Immature natural killer cell (primary cell): ENCODE measurements at regions not wholly inside any gene's neighbourhood (a gene's known extent, or its start where the extent isn't known, plus 50 kb on each side); places are given as distances from the start of the nearest gene placed in this dataset.

Experiments used
- DNase-seq, 3 donors: peaks; one replicate each; pipeline ENCODE4 v3.0.0; 2022; ENCODE audit warnings: mixed read lengths in 1 of 3
- H3K27ac Mint-ChIP-seq, 6 donors: one replicate each; pipeline ENCODE4 v1.8.0; 2020; ENCODE audit warnings: mixed read lengths in 6 of 6, mild to moderate bottlenecking in 5 of 6, inconsistent platforms in 4 of 6, moderate library complexity in 3 of 6
- H3K27me3 Mint-ChIP-seq, 3 donors: one replicate each; pipeline ENCODE4 v1.8.0; 2020 to 2021; ENCODE audit warnings: low read depth in 3 of 3, mild to moderate bottlenecking in 3 of 3, mixed read lengths in 3 of 3, moderate library complexity in 3 of 3, inconsistent platforms in 1 of 3
- H3K36me3 Mint-ChIP-seq, 3 donors: one replicate each; pipeline ENCODE4 v1.8.0; 2020; ENCODE audit warnings: mixed read lengths in 3 of 3, inconsistent platforms in 2 of 3, mild to moderate bottlenecking in 2 of 3
- H3K4me1 Mint-ChIP-seq, 2 donors: one replicate each; pipeline ENCODE4 v1.8.0; 2020; ENCODE audit warnings: inconsistent platforms in 2 of 2, mild to moderate bottlenecking in 2 of 2, mixed read lengths in 2 of 2, moderate library complexity in 1 of 2
- H3K4me3 Mint-ChIP-seq, 5 donors: one replicate each; pipeline ENCODE4 v1.8.0; 2020; ENCODE audit warnings: mild to moderate bottlenecking in 5 of 5, mixed read lengths in 5 of 5, inconsistent platforms in 3 of 5, moderate library complexity in 3 of 5
- H3K9me3 Mint-ChIP-seq, 6 donors: one replicate each; pipeline ENCODE4 v1.8.0; 2020; ENCODE audit warnings: mild to moderate bottlenecking in 6 of 6, mixed read lengths in 6 of 6, inconsistent platforms in 4 of 6, moderate library complexity in 3 of 6

DNA sequence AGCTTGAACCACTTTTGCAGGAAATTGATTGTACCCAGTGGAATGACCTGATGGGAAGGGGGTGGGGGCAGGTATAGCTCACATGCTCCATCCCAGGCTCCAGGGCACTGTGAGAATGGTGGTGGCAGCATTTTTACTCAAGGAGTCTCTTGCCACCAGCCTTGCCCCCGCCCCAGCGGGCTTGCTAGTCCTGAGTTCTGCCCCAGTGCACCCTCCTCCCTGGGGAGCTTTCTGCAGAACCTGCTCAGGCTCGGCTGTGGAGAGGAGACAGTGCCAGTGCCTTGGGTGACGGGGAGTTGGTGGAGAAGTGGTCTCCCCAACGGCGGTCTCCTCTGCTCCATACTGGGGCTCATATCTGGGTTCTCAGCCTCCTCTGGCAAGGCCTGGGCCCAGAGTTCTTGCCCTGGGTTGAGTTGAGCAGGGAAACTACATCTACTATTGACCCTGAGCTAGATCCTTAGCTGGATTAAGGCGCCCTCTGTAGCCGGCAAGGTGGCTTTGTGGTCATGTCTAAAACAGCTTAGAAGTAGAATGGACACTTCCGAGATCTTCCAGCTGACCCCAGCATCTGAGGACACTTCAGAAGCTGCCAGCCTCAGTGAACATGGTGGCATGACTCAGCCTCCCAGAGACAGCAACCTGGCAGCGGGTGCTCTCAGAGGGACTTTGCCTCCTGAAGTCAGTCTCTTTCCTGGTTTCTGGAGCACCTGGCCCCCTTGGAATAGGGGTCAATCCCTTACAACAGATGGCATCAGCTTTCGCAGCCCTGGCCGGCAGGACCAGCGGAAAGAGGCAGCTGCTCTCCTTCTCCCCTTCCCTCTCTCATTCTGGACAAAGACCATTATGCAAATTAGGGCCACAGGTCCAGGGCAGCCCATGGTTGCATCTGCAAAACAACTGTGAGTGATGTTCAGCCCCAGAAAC, 363.4 kb upstream of the MKI67 start:
- Mint-ChIP-seq H3K27me3 (peaks cover 0 to 2% (median 0%) of the 10 kb centered on the region in 3 donors), H3K4me3 (no peak overlapping the region), H3K9me3 (peaks cover 0 to 4% (median 0%) of the 10 kb centered on the region in 6 donors), H3K36me3 (no peaks in the 10 kb centered on the region), H3K4me1 (no peaks in the 10 kb centered on the region), H3K27ac (no peak overlapping the region)
- no peak for DNase-seq

DNA sequence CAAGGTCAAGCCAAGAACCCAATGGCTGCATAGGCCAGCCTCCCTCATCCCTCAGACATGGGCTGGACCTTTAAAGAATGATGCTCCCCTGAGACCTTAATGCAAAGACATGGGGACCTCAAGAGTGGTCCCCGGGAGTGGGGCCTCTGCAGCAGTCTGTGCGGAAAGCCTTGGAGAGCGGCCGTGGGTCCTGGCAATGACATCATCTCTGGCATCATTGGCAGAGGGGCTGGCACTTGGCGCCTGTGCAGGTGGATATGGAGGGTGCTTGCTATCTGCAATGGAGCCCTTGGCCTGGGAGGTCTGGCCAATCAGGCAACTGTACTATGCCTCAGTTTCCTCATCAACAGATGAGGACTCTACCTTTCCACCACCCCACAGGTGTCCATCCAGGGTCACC, 365.5 kb upstream of the MKI67 start:
- Mint-ChIP-seq H3K4me1 (no peaks in the 10 kb centered on the region), H3K27ac (no peak overlapping the region), H3K9me3 (peaks cover 0 to 4% (median 0%) of the 10 kb centered on the region in 6 donors), H3K36me3 (no peaks in the 10 kb centered on the region), H3K4me3 (no peak overlapping the region), H3K27me3 (peaks cover 0 to 2% (median 0%) of the 10 kb centered on the region in 3 donors)
- DNase-seq = no peak

DNA sequence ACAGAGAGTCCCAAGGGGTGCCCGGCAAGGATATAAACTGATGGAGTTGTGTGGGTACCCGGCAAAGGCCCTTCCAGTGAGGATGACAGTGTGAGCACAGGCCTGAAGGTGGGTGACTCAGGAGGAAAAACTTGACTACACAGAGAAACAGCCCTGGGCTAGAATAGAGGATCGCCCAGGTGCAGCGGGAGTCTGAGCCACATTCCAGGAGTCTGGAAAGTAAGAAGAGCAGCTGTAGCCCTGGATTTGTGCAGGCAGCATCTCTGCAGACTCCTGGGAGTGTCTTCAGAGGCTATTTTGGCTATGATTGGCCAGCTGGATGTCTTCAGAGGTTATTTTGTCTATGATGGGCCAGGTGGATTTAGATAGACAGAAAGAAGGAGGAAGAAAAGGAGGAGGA, 367.6 kb upstream of the MKI67 start:
- no peak for DNase-seq
- Mint-ChIP-seq H3K4me3 (no peak overlapping the region), H3K27me3 (peaks cover 0 to 2% (median 0%) of the 10 kb centered on the region in 3 donors), H3K36me3 (no peaks in the 10 kb centered on the region), H3K9me3 (peaks cover 0 to 4% (median 0%) of the 10 kb centered on the region in 6 donors), H3K27ac (no peak overlapping the region), H3K4me1 (no peaks in the 10 kb centered on the region)

DNA sequence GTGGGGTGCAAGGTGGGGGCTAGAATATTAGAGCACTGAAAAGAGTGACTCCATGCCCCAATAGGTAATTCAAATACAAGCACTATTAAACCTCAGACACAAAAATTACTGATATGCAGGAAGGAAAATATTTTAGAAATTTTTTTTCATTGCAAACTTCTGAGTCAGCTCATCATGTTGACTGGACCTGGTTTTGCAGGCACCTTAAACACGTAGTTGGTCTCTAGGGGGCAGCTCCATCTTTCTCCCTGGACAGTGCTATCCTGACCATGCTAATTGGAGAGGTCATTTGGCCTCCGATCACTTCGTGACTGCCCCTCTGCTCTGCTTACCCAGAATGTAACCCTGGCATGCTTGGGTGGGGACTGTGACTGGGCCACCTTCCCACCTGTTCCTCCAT, 368.4 kb upstream of the MKI67 start:
- Mint-ChIP-seq H3K4me1 (no peaks in the 10 kb centered on the region), H3K27me3 (peaks cover 0 to 2% (median 0%) of the 10 kb centered on the region in 3 donors), H3K27ac (no peak overlapping the region), H3K9me3 (peaks cover 0 to 4% (median 0%) of the 10 kb centered on the region in 6 donors), H3K36me3 (no peaks in the 10 kb centered on the region), H3K4me3 (no peak overlapping the region)
- DNase-seq = no peak

DNA sequence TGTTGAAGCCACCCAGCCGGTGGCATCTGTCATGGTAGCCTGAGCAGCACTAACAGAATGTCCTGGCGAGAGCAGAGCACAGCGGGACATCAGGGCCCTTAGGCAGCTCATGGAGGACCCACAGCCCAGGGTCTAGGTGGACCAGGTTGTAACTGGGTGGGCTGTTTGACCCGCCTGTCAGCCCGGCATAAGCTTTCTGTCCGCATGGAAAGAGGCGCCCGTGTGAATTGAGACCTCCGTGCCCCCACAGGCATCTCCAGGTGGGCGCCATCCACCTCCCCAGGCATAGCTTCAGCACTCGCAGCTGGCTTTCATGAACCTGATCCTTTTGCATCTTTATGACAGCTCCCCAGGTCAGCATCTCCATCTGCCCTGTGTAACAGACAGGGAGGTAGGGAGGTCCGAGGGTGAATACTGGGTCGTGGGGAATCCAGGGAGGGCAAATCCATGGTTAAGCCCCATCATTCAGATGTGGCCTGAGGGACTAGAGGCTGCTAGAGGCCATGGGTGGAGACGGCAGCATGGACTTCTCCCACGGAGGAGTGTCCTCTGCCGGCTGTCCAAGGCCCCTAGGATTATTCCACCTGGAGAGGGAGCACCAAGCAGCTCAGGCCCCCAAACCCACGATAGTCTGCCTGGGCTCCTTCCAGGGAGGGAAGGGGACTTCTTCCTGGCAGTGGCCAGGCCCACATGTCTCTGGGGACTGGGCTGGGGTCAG, 371.6 kb upstream of the MKI67 start:
- no peak overlapping the region for H3K27ac Mint-ChIP-seq
- peaks cover 0 to 2% (median 0%) of the 10 kb centered on the region in 3 donors for H3K27me3 Mint-ChIP-seq
- no peaks in the 10 kb centered on the region for H3K36me3 Mint-ChIP-seq
- peaks cover 0 to 4% (median 0%) of the 10 kb centered on the region in 6 donors for H3K9me3 Mint-ChIP-seq
- no peak for DNase-seq
- H3K4me3 Mint-ChIP-seq = no peak overlapping the region
- no peaks in the 10 kb centered on the region for H3K4me1 Mint-ChIP-seq

DNA sequence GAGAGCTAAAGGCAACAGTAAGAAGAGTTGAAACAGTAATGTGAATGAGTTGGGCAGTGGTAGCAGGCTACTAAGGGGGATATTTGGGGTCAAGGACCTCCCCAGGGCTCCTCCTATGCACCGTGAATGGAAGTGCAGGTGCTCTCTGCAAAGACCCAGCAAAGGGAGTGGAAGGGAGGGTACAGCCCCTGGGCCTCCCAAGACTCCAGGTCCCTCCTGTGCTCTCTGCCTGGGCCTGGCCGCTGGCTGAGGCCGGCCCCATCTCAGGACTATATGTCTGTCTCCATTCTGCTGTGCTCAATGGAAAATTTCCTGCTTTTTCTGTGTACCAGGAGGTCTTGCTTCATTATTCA, 372.1 kb upstream of the MKI67 start:
- H3K4me3 Mint-ChIP-seq = no peak overlapping the region
- no peaks in the 10 kb centered on the region for H3K36me3 Mint-ChIP-seq
- H3K4me1 Mint-ChIP-seq = no peaks in the 10 kb centered on the region
- peaks cover 0 to 4% (median 0%) of the 10 kb centered on the region in 6 donors for H3K9me3 Mint-ChIP-seq
- no peak for DNase-seq
- no peak overlapping the region for H3K27ac Mint-ChIP-seq
- H3K27me3 Mint-ChIP-seq = no peaks in the 10 kb centered on the region

DNA sequence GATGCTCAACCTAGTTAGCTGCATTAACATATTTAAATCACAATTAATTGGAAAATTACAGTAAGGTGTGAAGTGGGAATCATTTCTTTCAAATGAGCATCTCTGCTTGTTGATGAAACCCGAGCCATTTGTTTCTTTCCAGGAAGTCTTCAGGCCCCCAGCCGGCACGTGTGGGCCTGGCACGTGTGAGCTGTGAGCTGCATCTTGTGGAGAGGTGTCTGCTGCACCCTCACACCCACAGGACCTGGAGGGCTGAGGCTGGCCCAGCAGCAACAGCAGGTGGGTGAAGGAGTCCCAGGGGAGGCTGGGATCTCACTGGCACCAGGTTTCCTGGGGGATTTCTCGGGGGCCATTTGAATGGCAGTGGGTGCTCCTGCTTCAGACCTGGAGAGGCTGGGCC, 372.5 kb upstream of the MKI67 start:
- Mint-ChIP-seq H3K27ac (no peak overlapping the region), H3K27me3 (no peaks in the 10 kb centered on the region), H3K36me3 (no peaks in the 10 kb centered on the region), H3K4me3 (no peak overlapping the region), H3K4me1 (no peaks in the 10 kb centered on the region), H3K9me3 (peaks cover 0 to 2% (median 0%) of the 10 kb centered on the region in 6 donors)
- DNase-seq = no peak

DNA sequence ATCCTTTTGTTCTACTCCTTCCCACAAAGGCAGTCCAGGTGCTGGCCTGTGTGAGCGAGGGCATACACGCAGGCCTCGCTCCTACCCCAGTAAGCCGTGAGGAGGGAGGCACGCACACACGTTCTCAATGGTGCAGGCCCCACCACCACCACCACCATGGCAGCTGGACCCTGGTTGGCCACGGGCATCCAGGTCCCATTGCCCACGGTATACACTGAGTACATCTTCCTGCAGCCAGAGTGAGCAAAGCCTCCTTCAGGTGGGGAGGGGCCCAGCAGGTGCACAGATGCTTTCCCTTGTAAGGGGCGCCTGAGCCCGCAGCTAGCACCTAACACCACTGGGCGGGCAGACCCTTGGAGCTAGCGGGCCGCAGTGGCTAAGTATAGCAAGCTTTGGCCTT, 373.3 kb upstream of the MKI67 start:
- Mint-ChIP-seq H3K4me3 (no peak overlapping the region), H3K4me1 (no peaks in the 10 kb centered on the region), H3K27ac (no peak overlapping the region), H3K9me3 (no peaks in the 10 kb centered on the region), H3K36me3 (no peaks in the 10 kb centered on the region), H3K27me3 (no peaks in the 10 kb centered on the region)
- DNase-seq = no peak

DNA sequence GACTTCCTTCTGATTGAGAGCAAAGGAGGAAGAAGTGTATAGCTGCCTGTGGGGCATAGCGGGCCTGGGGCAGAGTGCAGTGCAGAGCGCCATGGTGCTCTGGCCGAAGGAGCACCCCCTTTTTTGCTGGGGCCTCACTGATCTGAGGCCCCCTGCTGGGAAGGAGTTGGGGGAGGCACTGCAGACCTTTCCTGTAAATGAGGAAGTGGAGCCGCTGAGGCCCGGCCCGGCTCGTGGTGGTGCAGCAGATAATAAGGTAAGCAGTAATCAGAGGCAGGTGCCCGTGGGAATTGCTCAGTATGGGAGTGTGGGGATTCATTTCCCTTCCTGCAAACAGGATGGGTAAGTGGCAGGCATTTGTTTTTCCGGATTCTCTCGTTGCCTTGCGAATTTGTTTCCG, 373.7 kb upstream of the MKI67 start:
- Mint-ChIP-seq H3K4me1 (no peaks in the 10 kb centered on the region), H3K36me3 (no peaks in the 10 kb centered on the region), H3K27ac (no peak overlapping the region), H3K27me3 (no peaks in the 10 kb centered on the region), H3K4me3 (no peak overlapping the region), H3K9me3 (no peaks in the 10 kb centered on the region)
- DNase-seq = no peak

DNA sequence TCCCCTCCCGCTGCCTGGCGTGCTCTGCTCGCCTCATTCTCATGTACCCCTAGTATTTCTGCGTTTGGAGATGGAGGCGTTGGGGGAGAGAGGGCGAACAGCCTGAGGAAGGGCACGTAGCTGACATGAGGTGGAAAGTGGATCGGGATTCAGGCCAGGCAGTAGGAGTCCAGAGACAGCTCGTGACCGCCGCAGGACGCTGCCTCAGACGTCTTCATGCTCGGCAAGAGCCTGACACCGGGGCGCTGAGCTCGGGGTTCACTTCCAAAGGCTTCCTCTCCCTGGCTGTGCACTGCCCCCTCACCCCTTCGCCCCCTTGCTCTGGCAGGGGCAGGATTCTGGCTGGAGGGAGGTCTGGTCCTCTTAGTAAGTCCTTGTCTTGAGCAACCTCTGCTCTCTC, 374.4 kb upstream of the MKI67 start:
- Mint-ChIP-seq H3K27ac (no peak overlapping the region), H3K4me3 (no peak overlapping the region), H3K9me3 (no peaks in the 10 kb centered on the region), H3K36me3 (no peaks in the 10 kb centered on the region), H3K4me1 (no peaks in the 10 kb centered on the region), H3K27me3 (no peaks in the 10 kb centered on the region)
- DNase-seq = no peak

DNA sequence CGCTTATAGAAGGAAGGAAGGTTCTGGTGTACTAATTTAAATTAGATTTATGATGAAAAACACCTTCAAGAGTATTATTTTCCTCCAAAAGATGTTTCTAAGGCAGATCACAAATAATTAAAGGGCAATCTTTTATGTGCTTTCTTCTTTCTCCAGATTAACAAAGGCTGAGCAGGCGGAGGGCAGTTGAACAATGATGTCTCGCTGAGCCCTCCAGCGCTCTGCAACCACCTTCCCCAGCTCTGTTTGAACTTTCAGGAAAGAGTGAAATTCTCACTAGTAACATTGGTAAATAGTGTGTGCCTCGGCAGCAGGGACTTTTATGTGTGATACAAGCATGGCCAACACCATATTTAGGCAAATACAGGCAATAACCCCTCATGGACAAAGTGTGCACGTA, 379.1 kb upstream of the MKI67 start:
- H3K27ac Mint-ChIP-seq = no peak overlapping the region
- H3K36me3 Mint-ChIP-seq = no peaks in the 10 kb centered on the region
- no peak for DNase-seq
- H3K4me1 Mint-ChIP-seq = no peaks in the 10 kb centered on the region
- no peak overlapping the region for H3K4me3 Mint-ChIP-seq
- peaks cover 0 to 5% (median 0%) of the 10 kb centered on the region in 3 donors for H3K27me3 Mint-ChIP-seq
- H3K9me3 Mint-ChIP-seq = no peaks in the 10 kb centered on the region

DNA sequence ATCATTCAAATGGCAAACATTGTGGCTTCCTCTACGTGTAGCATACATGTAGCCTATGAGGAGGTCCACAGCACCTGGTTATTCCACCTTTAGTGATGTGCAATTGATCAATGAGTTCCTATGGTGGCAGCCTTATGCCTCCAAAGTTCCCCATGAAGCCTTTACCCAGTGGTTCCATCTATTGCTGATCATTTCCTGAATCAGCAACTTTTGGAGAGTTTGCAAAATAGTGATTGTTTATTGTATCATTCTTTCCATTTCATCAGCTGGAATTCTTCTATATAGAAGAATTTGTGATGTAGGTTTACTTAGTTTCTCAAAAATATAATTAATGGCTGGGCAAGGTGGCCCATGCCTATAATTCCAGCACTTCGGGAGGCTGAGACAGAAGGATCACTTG, 380.2 kb upstream of the MKI67 start:
- H3K4me1 Mint-ChIP-seq = no peaks in the 10 kb centered on the region
- H3K27ac Mint-ChIP-seq = no peak overlapping the region
- no peaks in the 10 kb centered on the region for H3K36me3 Mint-ChIP-seq
- DNase-seq = no peak
- peaks cover 0 to 5% (median 0%) of the 10 kb centered on the region in 3 donors for H3K27me3 Mint-ChIP-seq
- no peaks in the 10 kb centered on the region for H3K9me3 Mint-ChIP-seq
- H3K4me3 Mint-ChIP-seq = no peak overlapping the region

DNA sequence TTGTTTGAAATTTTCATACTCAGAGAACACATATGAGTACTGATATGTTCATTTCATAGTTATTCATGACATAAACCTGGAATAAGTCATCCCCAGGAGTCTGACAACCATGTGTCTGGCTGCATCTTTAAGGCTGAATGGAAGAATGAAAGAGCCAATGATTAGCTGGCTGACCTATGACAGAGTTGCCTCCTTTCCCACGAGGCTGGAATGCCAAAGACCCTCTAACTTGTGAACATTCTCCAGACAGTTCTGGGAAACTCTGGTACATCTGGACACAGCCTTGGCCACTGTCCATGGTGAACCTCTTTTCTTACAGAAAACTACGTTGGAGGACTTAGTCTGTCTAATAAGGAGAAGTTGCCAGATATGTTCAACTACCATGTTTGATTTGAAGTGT, 380.8 kb upstream of the MKI67 start:
- no peaks in the 10 kb centered on the region for H3K36me3 Mint-ChIP-seq
- H3K27me3 Mint-ChIP-seq = peaks cover 0 to 5% (median 0%) of the 10 kb centered on the region in 3 donors
- no peaks in the 10 kb centered on the region for H3K4me1 Mint-ChIP-seq
- no peaks in the 10 kb centered on the region for H3K9me3 Mint-ChIP-seq
- DNase-seq = no peak
- H3K27ac Mint-ChIP-seq = no peak overlapping the region
- H3K4me3 Mint-ChIP-seq = no peak overlapping the region

DNA sequence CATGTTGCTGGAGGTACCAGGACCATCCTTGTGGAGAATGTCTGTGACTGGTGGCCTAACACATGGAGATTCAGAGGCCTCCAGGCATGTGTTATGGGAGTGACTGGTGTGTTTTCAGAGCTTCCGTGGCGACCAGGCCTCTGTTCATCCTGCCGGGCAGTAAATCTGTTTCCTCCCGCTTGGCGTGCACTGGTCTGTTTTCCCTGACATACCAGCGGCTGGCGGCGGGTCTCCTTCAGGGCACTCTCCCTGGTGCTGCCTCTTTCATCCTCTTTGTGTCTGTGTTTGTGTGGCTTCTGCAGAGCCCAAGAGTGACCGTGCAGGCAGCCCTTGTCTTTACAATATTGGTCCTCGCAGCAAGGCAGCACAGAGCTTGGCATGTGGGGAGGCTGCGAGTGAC, 385.1 kb upstream of the MKI67 start:
- H3K4me3 Mint-ChIP-seq = no peak overlapping the region
- H3K9me3 Mint-ChIP-seq = no peaks in the 10 kb centered on the region
- H3K36me3 Mint-ChIP-seq = no peaks in the 10 kb centered on the region
- DNase-seq = no peak
- H3K27me3 Mint-ChIP-seq = peaks cover 0 to 7% (median 3%) of the 10 kb centered on the region in 3 donors
- no peak overlapping the region for H3K27ac Mint-ChIP-seq
- H3K4me1 Mint-ChIP-seq = no peaks in the 10 kb centered on the region
